H7 (cell line): ENCODE measurements at regions not wholly inside any gene's neighbourhood (a gene's known extent, or its start where the extent isn't known, plus 50 kb on each side); places are given as distances from the start of the nearest gene placed in this dataset.

Experiments used
- DNase-seq: peaks from one replicate; pipeline ENCODE4 v3.0.0; 2012
- H3K27me3 ChIP-seq: 2 replicates; pipeline ENCODE4 v1.6.0; 2011; ENCODE audit warnings: mild to moderate bottlenecking, low read length; ENCODE audit not compliant: control insufficient read depth, insufficient read depth
- H3K36me3 ChIP-seq: replicated peaks from 2 replicates; pipeline ENCODE4 v1.5.1; 2011; ENCODE audit warnings: low read length; ENCODE audit not compliant: control insufficient read depth, insufficient read depth
- H3K4me3 ChIP-seq: 2 replicates; pipeline ENCODE4 v1.5.1; 2011; ENCODE audit warnings: low read depth, mild to moderate bottlenecking, control low read depth, low read length, moderate library complexity; ENCODE audit not compliant: insufficient read depth

- no peak for DNase-seq
- Histone ChIP-seq H3K27me3 (no peaks in the 10 kb centered on the region), H3K36me3 (no peaks in the 10 kb centered on the region)
Measured at GRCh38 chr9:18422296-18423036, 51.5 kb upstream of the ADAMTSL1 start.

DNA sequence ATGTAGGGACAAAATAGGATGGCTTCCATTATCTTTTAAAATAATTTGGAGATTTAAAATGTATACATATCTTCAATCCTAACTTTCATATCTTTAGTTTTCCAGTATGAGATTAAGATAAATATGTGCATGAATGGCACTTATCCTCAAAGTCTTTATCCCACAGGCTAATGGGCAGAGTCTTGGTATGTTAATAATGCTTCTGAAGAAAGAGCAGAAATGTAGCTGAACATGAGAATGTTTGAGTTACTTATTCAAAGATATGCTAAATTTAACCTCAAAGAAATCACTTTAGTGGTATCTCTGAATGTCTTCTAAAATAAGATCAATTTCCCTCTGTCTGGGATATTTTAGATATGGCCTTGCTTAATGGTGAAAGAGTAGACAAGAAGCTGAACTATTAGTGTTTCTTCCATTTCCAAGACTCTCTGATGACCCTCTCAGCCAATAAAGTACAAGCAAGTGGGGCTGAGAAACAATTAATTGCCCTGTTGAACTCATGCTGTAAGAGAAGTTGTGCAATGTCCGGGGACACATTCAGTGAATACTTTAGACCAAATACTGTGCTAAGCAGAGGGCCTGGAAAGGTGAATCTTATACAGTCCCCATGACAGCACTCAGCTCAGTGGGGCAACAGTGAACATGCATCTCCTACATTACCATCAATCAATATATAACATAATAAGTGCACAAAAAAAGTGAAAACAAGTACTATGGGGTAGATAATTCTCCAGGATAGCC is 50.0 kb upstream of the ADAMTSL1 start:
- DNase-seq: no peak
- Histone ChIP-seq H3K4me3 (no peak overlapping the region), H3K36me3 (no peaks in the 10 kb centered on the region), H3K27me3 (no peaks in the 10 kb centered on the region)

More at GRCh38 chr9:18422296-18423036, 51.5 kb upstream of the ADAMTSL1 start:
- no peak overlapping the region for H3K4me3 ChIP-seq
